ENCODE measurements at regions not wholly inside any gene's neighbourhood (a gene's known extent, or its start where the extent isn't known, plus 50 kb on each side); places are given as distances from the start of the nearest gene placed in this dataset.

- ATAC-seq (no peak), DNase-seq (ENCODE audit: low spot score) (no peak)
- no peaks in the 10 kb centered on the region for H3K36me3 Mint-ChIP-seq
- peaks cover 17% of the 10 kb centered on the region in 2 donors for H3K27me3 Mint-ChIP-seq
- no peaks in the 10 kb centered on the region for H3K4me1 Mint-ChIP-seq (ENCODE audit: low read depth in 2 of 2)
- H3K4me3 Mint-ChIP-seq, result no peak overlapping the region
- H3K27ac Mint-ChIP-seq, result no peak overlapping the region
- H3K9me3 Mint-ChIP-seq, result peaks cover 5% of the 10 kb centered on the region
Observed at GRCh38 chr5:159549046-159549445, 218.8 kb upstream of the IL12B start.

- no peaks in the 10 kb centered on the region for H3K4me1 Mint-ChIP-seq (ENCODE audit: low read depth in 2 of 2)
- no peaks in the 10 kb centered on the region for H3K36me3 Mint-ChIP-seq
- no peak for ATAC-seq
- no peak for DNase-seq (ENCODE audit: low spot score)
- H3K9me3 Mint-ChIP-seq, result peaks cover 5% of the 10 kb centered on the region
- H3K27ac Mint-ChIP-seq, result no peak overlapping the region
- H3K27me3 Mint-ChIP-seq, result peaks cover 13 to 14% of the 10 kb centered on the region in 2 donors
- H3K4me3 Mint-ChIP-seq, result no peak overlapping the region
Observed at GRCh38 chr5:159550951-159551350, 220.7 kb upstream of the IL12B start.

GRCh38 chr5:159552751-159553150 lies 222.5 kb upstream of the IL12B start:
- Mint-ChIP-seq H3K4me3 (no peak overlapping the region), H3K9me3 (no peaks in the 10 kb centered on the region), H3K27ac (no peak overlapping the region), H3K4me1 (ENCODE audit: low read depth in 2 of 2) (no peaks in the 10 kb centered on the region), H3K36me3 (no peaks in the 10 kb centered on the region), H3K27me3 (peaks cover 6 to 13% of the 10 kb centered on the region in 2 donors)
- no peak for DNase-seq (ENCODE audit: low spot score)
- ATAC-seq, result no peak

- ATAC-seq (no peak), DNase-seq (ENCODE audit: low spot score) (no peak)
- H3K36me3 Mint-ChIP-seq, result no peaks in the 10 kb centered on the region
- no peak overlapping the region for H3K4me3 Mint-ChIP-seq
- H3K27ac Mint-ChIP-seq, result no peak overlapping the region
- no peaks in the 10 kb centered on the region for H3K4me1 Mint-ChIP-seq (ENCODE audit: low read depth in 2 of 2)
- no peaks in the 10 kb centered on the region for H3K9me3 Mint-ChIP-seq
- peaks cover 4 to 9% of the 10 kb centered on the region in 2 donors for H3K27me3 Mint-ChIP-seq
Observed at GRCh38 chr5:159553792-159554191, 223.5 kb upstream of the IL12B start.

GRCh38 chr5:159555084-159555483 lies 224.8 kb upstream of the IL12B start:
- no peaks in the 10 kb centered on the region for H3K36me3 Mint-ChIP-seq
- H3K4me3 Mint-ChIP-seq, result no peak overlapping the region
- H3K4me1 Mint-ChIP-seq (ENCODE audit: low read depth in 2 of 2), result no peaks in the 10 kb centered on the region
- ATAC-seq, result no peak
- H3K27ac Mint-ChIP-seq, result no peak overlapping the region
- no peaks in the 10 kb centered on the region for H3K9me3 Mint-ChIP-seq
- no peak for DNase-seq (ENCODE audit: low spot score)
- peaks cover 7 to 18% of the 10 kb centered on the region in 2 donors for H3K27me3 Mint-ChIP-seq

GRCh38 chr5:159559337-159559736 lies 229.1 kb upstream of the IL12B start:
- no peaks in the 10 kb centered on the region for H3K4me1 Mint-ChIP-seq (ENCODE audit: low read depth in 2 of 2)
- H3K36me3 Mint-ChIP-seq, result no peaks in the 10 kb centered on the region
- no peaks in the 10 kb centered on the region for H3K9me3 Mint-ChIP-seq
- H3K27me3 Mint-ChIP-seq, result peaks cover 21 to 29% of the 10 kb centered on the region in 2 donors
- no peak overlapping the region for H3K4me3 Mint-ChIP-seq
- ATAC-seq (no peak), DNase-seq (ENCODE audit: low spot score) (no peak)
- no peak overlapping the region for H3K27ac Mint-ChIP-seq

GRCh38 chr5:159560088-159560487 lies 229.8 kb upstream of the IL12B start:
- ATAC-seq (no peak), DNase-seq (ENCODE audit: low spot score) (no peak)
- no peaks in the 10 kb centered on the region for H3K36me3 Mint-ChIP-seq
- peaks cover 21 to 29% of the 10 kb centered on the region in 2 donors for H3K27me3 Mint-ChIP-seq
- no peak overlapping the region for H3K27ac Mint-ChIP-seq
- H3K4me3 Mint-ChIP-seq, result no peak overlapping the region
- H3K9me3 Mint-ChIP-seq, result no peaks in the 10 kb centered on the region
- no peaks in the 10 kb centered on the region for H3K4me1 Mint-ChIP-seq (ENCODE audit: low read depth in 2 of 2)

GRCh38 chr5:159564031-159564430 lies 233.7 kb upstream of the IL12B start:
- no peaks in the 10 kb centered on the region for H3K4me1 Mint-ChIP-seq (ENCODE audit: low read depth in 2 of 2)

GRCh38 chr5:159566832-159567231 lies 236.5 kb upstream of the IL12B start:
- H3K36me3 Mint-ChIP-seq, result no peaks in the 10 kb centered on the region
- ATAC-seq (no peak), DNase-seq (ENCODE audit: low spot score) (no peak)
- H3K27me3 Mint-ChIP-seq, result peaks cover 0 to 14% of the 10 kb centered on the region in 2 donors
- H3K9me3 Mint-ChIP-seq, result no peaks in the 10 kb centered on the region
- no peaks in the 10 kb centered on the region for H3K4me1 Mint-ChIP-seq (ENCODE audit: low read depth in 2 of 2)
- no peak overlapping the region for H3K4me3 Mint-ChIP-seq
- H3K27ac Mint-ChIP-seq, result no peak overlapping the region

More at GRCh38 chr5:159564031-159564430, 233.7 kb upstream of the IL12B start:
- no peak overlapping the region for H3K4me3 Mint-ChIP-seq
- ATAC-seq (no peak), DNase-seq (ENCODE audit: low spot score) (no peak)
- no peak overlapping the region for H3K27ac Mint-ChIP-seq
- no peaks in the 10 kb centered on the region for H3K9me3 Mint-ChIP-seq
- H3K27me3 Mint-ChIP-seq, result peaks cover 17 to 27% of the 10 kb centered on the region in 2 donors
- H3K36me3 Mint-ChIP-seq, result no peaks in the 10 kb centered on the region

GRCh38 chr5:159567461-159567860 lies 237.2 kb upstream of the IL12B start:
- no peaks in the 10 kb centered on the region for H3K36me3 Mint-ChIP-seq
- no peak overlapping the region for H3K4me3 Mint-ChIP-seq
- peaks cover 0 to 9% of the 10 kb centered on the region in 2 donors for H3K27me3 Mint-ChIP-seq
- H3K4me1 Mint-ChIP-seq (ENCODE audit: low read depth in 2 of 2), result no peaks in the 10 kb centered on the region
- DNase-seq (ENCODE audit: low spot score), result no peak
- H3K27ac Mint-ChIP-seq, result no peak overlapping the region
- no peak for ATAC-seq
- no peaks in the 10 kb centered on the region for H3K9me3 Mint-ChIP-seq

- H3K4me1 Mint-ChIP-seq (ENCODE audit: low read depth in 2 of 2), result no peaks in the 10 kb centered on the region
Observed at GRCh38 chr5:159571501-159572244, 241.4 kb upstream of the IL12B start.

GRCh38 chr5:159576902-159577301 lies 246.6 kb upstream of the IL12B start:
- Mint-ChIP-seq H3K27ac (no peak overlapping the region), H3K4me1 (ENCODE audit: low read depth in 2 of 2) (no peaks in the 10 kb centered on the region), H3K36me3 (no peaks in the 10 kb centered on the region), H3K9me3 (no peaks in the 10 kb centered on the region), H3K27me3 (peaks cover 18 to 25% of the 10 kb centered on the region in 2 donors), H3K4me3 (no peak overlapping the region)
- DNase-seq (ENCODE audit: low spot score), result no peak
- ATAC-seq, result no peak

More at GRCh38 chr5:159571501-159572244, 241.4 kb upstream of the IL12B start:
- H3K4me3 Mint-ChIP-seq, result no peak overlapping the region
- H3K27me3 Mint-ChIP-seq, result peaks cover 10 to 19% of the 10 kb centered on the region in 2 donors
- no peak for DNase-seq (ENCODE audit: low spot score)
- no peak for ATAC-seq
- H3K9me3 Mint-ChIP-seq, result no peaks in the 10 kb centered on the region
- no peaks in the 10 kb centered on the region for H3K36me3 Mint-ChIP-seq
- no peak overlapping the region for H3K27ac Mint-ChIP-seq

GRCh38 chr5:159581502-159582249 lies 251.4 kb upstream of the IL12B start:
- ATAC-seq, result no peak
- peaks cover 4% of the 10 kb centered on the region for H3K9me3 Mint-ChIP-seq
- DNase-seq (ENCODE audit: low spot score), result no peak
- H3K4me3 Mint-ChIP-seq, result no peak overlapping the region
- H3K27ac Mint-ChIP-seq, result no peak overlapping the region
- peaks cover 10 to 21% of the 10 kb centered on the region in 2 donors for H3K27me3 Mint-ChIP-seq
- no peaks in the 10 kb centered on the region for H3K4me1 Mint-ChIP-seq (ENCODE audit: low read depth in 2 of 2)
- H3K36me3 Mint-ChIP-seq, result peaks cover 4% of the 10 kb centered on the region

- ATAC-seq (no peak), DNase-seq (ENCODE audit: low spot score) (no peak)
- Mint-ChIP-seq H3K4me1 (ENCODE audit: low read depth in 2 of 2) (no peaks in the 10 kb centered on the region), H3K27ac (no peak overlapping the region), H3K4me3 (no peak overlapping the region), H3K9me3 (peaks cover 4% of the 10 kb centered on the region), H3K36me3 (peaks cover 4% of the 10 kb centered on the region), H3K27me3 (peaks cover 10 to 23% of the 10 kb centered on the region in 2 donors)
Observed at GRCh38 chr5:159582756-159583541, 252.7 kb upstream of the IL12B start.

All from natural killer cell treated with Interleukin-12 subunit alpha and Interleukin-12 subunit beta and Interleukin-15 and Interleukin-18, amount 100 ng/mL, for 72 hours (primary cell).